ENCODE measurements at regions not wholly inside any gene's neighbourhood (a gene's known extent, or its start where the extent isn't known, plus 50 kb on each side); places are given as distances from the start of the nearest gene placed in this dataset.
"Not testable (repeated sequence)": the region's sequence is repeated elsewhere in the genome, so short reads cannot be mapped to it uniquely, and the experiment has no call there.

DNA sequence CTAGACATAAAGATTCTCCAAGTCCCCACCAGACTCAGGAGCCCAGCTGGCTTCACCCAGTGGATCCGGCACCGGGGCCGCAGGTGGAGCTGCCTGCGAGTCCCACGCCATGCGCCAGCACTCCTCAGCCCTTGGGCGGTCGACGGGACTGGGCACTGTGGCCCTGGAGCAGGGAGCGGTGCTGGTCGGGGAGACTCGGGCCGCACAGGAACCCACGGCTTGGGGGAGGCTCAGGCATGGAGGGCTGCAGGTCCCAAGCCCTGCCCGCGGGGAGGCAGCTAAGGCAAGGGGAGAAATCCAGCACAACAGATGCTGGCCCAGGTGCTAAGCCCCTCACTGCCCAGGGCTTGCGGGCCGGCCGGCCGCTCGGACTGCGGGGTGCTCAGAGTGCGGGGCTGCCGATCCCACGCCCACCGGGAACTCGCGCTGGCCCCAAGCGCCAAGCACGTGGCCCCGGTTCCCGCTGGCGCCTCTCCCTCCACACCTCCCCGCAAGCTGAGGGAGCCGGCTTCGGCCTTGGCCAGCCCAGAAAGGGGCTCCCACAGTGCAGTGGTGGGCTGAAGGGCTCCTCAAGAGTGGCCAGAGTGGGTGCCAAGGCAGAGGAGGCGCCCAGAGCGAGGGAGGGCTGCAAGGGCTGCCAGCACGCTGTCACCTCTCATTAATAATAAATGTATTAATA, 212.6 kb upstream of the LRRTM4 start:
- not testable (repeated sequence) for TF ChIP-seq CTCF (IDR thresholded peaks at IDR 0.05); ZFX (IDR thresholded peaks at IDR 0.05; ENCODE audit: borderline replicate concordance)
